HuH-7.5 (cell line): ENCODE measurements at regions not wholly inside any gene's neighbourhood (a gene's known extent, or its start where the extent isn't known, plus 50 kb on each side); places are given as distances from the start of the nearest gene placed in this dataset.
A peak's percentile ranks its signal among the peaks of the same experiment; 100 is the strongest.
"Not testable (repeated sequence)": the region's sequence is repeated elsewhere in the genome, so short reads cannot be mapped to it uniquely, and the experiment has no call there.

Experiments used
- DNase-seq: peaks from one replicate; pipeline ENCODE4 v3.0.0; 2011; ENCODE audit warnings: low spot score

- DNase-seq = no peak
Measured at GRCh38 chr4:77449171-77449570, 156.4 kb upstream of the CXCL13 start.

DNA sequence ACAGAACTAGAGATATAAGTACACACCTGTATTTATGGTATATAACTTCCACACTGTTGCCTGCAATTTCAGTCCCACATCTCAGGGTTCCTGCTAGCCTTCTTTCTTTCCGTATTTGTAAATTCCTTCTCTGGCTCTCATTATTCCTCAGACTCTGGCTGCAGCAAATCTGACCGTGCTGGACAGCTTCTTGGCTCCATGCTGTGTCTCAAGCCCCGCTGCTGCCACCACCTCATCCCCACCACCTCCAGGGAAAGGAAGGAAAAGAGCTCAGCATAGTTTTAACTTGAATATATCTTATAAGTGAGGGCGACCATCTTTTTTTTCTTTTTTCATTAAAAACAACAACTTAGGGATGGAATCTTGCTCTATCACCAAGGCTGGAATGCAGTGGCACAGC is 155.6 kb upstream of the CXCL13 start:
- no peak for DNase-seq

DNA sequence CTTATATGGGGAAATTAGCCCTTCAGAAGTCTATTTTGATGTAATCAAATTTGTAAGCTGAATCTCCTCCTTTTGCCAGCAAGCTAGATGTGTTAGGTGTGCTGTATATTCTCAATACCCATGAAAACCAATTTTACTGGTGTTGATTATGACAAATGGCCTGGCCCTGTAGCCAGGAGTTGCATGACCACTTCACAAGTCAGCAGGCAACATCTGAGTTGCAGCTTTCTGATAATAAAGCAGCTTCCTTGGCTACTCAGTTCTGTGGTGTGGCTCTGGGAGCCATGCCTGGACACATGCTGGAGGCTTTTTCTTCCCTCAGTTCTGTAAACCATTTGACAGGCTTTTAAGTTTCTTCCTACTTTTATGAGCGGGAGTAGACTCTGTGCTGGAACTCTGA is 154.1 kb upstream of the CXCL13 start:
- no peak for DNase-seq

- not testable (repeated sequence) for DNase-seq
Measured at GRCh38 chr4:77452117-77452516, 153.5 kb upstream of the CXCL13 start.

DNA sequence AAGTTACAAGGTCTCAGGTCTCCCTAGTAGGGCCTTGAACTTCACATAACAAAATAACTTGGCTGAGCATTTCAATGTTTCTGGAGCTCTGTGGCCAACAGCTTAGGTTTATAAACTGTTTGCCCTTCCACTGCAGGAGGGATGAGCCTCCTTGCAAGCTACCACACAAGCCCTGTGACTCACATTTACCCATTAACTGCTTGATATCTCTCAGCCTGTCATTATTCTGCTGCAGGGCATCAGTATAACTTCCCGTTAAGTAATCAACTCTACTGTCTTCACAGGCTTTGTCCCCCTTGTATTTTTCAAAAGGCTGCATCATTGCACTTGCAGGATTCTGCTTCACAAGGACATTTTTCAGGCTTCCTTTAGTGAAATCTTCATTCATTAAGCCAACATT is 151.7 kb upstream of the CXCL13 start:
- no peak for DNase-seq

DNA sequence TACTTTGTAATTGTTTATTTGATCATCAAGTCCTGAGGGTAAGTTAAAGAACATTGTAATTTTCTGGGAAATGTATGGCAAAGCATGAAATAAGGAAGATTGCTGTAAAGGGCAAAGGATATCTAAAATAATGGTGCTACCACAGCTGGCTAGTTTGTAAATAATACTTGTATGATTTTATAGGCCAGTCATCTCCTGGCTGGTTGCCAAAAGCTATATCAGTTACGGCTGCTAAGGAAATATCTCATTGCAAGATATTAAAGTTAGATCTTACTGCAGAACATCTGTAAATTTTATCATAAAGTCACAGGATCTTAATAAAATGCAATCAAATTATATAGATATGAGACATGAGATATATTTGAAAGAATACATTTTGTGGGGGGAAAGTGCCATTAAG is 150.8 kb upstream of the CXCL13 start:
- DNase-seq = no peak

- not testable (repeated sequence) for DNase-seq
Measured at GRCh38 chr4:77464100-77464499, 141.5 kb upstream of the CXCL13 start.

- peak; percentile 9 for DNase-seq
Measured at GRCh38 chr4:77465271-77465670, 140.3 kb upstream of the CXCL13 start.

- no peak for DNase-seq
Measured at GRCh38 chr4:77466430-77466829, 139.2 kb upstream of the CXCL13 start.

DNA sequence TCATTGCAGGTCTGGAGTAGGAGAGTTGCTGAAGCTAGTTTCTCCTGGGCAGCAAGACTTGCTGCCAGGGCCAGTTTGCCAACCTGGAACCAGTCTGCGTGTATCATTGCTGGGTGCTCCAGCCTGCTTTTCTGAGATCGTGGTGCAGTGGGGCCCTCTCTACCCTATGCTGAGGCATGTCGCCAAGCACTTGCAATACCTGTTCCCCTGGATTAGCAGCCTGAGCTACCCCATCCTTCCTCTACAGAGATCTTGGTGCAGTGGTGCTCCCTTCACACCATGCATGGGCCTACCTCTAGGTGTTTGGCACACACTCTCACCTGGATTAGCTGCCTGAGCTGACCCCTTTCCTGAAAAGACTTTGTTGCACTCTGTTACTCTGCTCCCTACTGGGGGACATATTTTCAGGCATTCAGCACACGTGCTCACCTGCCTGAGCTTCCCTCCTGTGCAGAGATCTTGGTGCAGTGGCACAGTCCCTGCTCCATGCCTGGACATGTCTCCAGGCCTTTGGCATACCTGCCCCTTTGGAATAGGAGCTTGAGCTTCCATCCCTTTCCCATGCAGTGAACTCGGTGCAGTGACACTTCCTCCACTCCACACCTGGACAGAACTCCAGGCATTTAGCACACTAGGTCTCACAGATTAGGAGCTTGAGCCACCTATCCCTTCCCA is 133.7 kb upstream of the CXCL13 start:
- no peak for DNase-seq

DNA sequence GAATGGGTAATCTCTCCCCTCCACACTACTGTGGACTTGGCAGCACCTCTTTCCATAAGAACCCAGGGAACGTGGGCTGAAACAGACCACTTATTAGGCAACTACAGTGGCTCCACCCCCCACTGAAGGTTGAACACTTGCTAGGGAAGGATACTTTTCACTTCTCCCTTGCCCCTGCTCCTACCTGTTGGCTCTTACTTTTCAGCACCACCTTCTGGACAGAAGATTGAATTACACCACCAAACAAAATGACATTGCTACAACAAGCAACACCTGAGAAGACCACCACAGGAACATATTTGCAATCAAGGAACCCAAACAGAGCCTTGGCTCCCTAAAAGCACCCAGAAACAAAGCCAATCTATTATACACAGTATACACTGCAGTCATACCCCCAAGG is 132.1 kb upstream of the CXCL13 start:
- DNase-seq = peak; percentile 31

GRCh38 chr4:77481856-77482255 is 123.8 kb upstream of the CXCL13 start:
- DNase-seq = no peak

- no peak for DNase-seq
Measured at GRCh38 chr4:77488882-77489281, 116.7 kb upstream of the CXCL13 start.

- no peak for DNase-seq
Measured at GRCh38 chr4:77493120-77493752, 112.4 kb upstream of the CXCL13 start.

DNA sequence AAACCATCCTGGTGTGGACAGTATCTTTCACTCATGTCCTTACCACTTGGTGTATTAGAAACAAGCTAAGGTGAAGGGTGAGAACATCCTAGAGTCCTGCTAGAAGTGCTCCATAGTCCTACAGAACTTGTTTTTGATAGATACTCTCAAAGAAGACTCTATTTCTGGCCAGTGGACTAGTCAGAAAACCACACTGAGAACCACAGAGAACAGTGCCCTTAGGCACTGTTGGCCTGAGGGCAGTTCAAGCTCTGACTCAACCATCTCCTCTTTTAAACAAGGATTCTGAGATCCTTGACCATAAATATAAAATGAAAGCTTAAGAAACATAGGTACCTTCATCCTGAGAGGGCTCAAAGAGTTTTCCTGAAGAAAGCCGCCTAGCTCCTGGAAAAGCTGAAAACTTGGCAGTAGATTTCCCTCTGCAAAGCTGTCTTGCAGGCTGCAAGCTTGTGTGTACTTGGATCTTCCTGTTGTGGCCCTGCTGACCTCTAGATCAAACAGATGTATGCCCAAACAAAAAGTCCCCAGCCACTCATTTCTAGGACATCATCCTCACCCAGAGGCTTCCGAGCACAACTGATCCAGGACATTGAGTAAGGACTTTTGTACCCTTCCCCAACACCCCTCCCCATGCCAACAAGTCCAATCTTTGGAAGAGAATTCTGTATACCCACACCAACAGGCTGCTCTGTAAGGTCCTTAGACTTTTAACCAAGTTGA is 111.6 kb upstream of the CXCL13 start:
- DNase-seq = no peak

DNA sequence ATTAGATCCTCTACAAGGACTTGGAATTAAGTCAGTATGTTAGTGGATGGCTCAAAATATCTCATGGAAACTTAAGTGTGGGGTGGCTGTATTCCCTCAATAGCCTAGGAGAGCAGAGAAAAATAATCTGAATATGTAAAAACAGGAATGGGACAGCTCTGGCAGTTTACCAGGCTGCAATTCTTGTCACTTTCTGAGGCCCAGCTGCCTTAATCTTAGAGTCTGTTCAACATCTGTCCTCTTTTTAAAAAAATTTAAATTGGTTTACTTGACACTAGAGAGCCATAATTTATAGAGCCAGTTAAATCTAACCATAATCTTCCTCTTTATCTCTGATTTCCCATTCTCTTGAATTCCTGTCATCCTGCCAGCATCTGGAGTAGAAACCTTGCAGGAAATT is 109.2 kb upstream of the CXCL13 start:
- DNase-seq = no peak

GRCh38 chr4:77500801-77501200 is 104.8 kb upstream of the CXCL13 start:
- DNase-seq = no peak

DNA sequence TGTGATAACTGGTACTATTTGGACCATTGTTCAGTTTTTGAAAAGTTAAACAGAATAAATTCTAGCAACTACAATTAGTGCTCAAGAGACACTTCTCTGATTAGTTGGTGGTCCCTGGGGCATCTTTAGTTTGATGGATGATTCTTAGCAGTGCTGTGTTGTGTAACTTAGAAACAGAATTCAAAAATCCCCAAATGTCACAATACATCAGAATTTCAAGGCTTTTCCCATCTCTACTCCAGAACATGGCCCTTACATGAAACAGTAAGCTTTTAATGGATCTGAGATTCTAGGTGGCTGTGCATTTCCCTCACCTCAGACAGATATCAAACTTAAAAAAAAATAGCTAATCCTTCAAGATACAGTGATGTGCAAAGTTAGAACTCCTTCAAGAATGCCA is 104.4 kb upstream of the CXCL13 start:
- DNase-seq = no peak

DNA sequence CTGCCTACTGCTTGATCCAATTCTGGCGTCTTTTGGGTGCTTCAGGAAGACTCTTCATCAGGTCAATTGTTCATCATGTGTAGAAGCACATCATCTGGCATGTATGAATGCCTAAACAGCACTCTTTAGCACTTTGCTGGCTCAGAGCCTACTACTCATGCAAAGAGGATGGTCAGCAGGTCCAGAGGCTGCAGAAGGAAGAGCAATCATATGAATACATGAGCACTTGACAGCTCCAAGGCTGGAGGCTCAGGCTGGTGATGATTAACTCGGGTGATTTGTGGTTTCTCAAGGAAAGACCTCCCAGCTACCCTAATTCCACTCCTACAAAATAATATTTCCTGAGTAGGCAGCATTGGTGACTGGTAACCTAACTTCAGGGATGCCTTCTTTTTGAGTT is 103.8 kb upstream of the CXCL13 start:
- no peak for DNase-seq

GRCh38 chr4:77504407-77504806 is 101.2 kb upstream of the CXCL13 start:
- no peak for DNase-seq

DNA sequence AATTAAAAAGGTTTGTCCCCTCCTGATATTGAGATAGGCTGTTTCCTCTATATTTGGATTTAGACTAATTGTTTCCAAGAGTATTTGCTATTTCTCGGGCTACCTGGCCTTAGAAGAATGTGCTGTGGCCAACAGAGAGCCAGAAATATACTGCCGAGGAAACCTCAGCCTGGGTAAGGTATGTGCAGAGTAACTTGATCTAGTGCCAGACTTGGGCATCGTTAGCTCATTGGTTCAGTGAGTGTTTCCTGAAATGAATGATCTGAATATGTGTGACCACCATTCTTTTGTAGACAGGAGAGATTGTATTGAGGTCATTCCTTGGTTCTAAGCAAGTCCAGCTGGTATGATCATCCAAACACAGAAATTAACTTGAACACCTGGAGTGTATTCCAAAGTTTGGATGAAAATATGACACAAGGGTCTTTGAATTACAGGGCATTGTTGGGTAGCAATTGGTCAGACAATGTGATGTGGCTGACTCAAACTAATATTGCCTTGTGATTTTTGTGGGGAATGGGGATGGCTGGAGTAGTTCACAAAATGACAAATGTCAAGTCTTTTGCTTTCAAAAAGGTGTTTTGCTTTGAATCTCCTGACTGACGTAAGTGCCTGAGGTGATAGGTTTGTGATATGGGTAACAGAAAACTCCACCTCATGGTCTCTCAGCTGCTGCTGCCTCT is 100.2 kb upstream of the CXCL13 start:
- no peak for DNase-seq

GRCh38 chr4:77505958-77506319 is 99.7 kb upstream of the CXCL13 start:
- no peak for DNase-seq

GRCh38 chr4:77510367-77510766 is 95.3 kb upstream of the CXCL13 start:
- DNase-seq = no peak
